ENCODE measurements at regions not wholly inside any gene's neighbourhood (a gene's known extent, or its start where the extent isn't known, plus 50 kb on each side); places are given as distances from the start of the nearest gene placed in this dataset.

DNA sequence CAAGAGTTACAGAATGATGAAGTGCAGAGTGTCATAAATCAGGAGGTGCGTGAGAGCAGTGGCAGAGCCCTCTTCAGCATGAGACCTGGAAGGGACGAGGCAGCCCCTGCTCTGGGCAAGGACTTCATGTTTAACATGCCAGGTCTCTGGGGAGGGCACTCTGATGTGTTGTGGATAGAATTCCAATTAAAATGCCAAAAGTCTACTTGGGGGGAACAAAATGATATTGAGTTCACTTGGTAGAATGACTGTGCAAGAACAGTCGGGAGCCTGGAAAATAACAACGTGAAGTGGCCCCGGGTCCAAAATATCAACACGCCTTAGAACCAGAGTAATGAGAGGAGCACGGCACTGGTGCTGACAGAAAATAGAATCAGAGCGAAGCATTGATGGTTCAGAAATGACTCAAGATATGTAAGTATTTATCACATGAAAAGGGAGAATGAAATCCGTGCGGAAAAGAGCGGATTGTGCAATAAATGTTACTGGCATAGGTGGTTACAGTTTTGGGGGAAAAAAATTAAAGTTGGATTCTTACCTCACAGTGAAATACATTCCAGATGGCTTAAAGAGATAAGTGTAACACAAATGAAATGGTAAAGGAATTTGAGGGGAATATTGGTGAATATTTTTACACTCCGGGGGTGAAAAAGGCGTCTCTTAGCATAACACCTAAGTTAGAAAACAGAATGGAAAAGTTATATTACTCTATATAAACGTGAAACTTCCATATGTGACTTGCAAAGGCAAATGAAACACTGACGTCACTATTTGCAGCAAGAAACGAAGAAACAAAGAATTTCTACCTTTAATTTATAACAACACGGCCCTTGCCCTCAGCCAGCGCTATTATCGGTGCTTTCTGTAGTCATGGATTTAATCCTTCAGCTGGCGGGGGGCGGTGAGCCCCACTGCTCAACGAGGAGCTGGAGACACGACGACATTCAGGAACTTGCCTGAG, 159.4 kb upstream of the TWIST2 start:
- no peak for DNase-seq (ENCODE audit: low spot score)

DNA sequence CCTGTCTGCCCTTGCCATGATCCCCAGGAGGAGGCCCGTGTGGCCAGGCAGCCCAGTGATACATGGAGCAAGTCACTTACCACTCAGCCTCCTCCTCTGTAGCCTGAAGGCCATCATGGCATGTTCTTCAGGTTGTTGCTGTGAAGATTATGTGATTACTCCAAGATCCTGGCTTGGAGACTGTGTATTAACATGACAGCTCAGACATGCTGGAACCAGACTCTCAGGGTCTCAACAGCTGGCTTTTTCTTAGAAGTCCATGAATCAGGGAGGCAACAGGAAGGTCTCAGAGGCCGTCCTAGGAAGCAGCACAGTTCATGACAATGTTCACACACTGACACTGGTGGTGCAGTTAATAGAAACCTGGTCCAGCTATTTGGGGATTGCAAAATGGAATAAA, 158.6 kb upstream of the TWIST2 start:
- no peak for DNase-seq (ENCODE audit: low spot score)

DNA sequence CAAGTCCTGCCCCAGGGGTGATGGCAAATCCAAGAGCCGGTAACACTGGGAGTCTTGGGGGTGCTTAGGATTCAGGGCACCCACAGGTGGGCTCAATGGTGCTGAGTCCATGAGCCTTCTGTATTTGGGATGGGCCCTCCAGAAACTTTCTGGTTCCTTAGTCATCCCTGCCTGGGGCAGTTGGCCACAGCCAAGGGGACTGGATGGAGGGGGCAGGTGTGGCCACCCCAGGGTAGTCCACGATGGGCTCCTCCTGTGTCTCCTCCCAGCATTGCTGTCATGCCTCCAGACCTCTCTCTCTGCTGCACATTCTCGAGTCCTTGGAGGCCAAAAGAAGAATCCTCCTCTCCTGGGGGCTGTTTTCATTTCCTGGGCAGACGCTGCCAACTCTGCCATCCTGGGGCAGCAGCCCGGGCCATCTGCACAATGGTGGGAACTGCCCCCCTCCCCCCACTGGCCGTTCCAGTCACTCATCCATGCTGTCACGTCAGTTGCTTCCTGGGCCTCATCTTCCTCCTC, 158.0 kb upstream of the TWIST2 start:
- DNase-seq (ENCODE audit: low spot score), result no peak

DNA sequence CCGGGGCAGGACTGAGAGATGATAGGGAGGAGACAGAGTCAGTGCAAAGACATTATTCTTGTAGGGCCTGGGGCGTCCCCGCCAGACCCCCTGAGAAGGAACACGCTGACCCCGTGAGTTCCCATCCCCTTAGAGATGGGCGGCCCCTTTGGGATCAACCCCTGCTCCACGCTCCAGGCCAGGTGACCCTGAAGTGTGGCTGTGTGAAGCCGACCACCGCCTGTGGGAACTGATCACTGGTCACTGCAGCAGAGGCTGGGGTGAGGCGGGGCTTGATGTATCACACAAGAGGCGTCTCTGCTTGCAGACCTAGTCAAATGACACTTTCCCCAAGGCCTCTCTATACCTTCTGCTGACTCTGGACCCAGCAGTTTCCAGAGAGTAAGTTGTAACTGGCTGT, 157.4 kb upstream of the TWIST2 start:
- DNase-seq (ENCODE audit: low spot score), result no peak

DNA sequence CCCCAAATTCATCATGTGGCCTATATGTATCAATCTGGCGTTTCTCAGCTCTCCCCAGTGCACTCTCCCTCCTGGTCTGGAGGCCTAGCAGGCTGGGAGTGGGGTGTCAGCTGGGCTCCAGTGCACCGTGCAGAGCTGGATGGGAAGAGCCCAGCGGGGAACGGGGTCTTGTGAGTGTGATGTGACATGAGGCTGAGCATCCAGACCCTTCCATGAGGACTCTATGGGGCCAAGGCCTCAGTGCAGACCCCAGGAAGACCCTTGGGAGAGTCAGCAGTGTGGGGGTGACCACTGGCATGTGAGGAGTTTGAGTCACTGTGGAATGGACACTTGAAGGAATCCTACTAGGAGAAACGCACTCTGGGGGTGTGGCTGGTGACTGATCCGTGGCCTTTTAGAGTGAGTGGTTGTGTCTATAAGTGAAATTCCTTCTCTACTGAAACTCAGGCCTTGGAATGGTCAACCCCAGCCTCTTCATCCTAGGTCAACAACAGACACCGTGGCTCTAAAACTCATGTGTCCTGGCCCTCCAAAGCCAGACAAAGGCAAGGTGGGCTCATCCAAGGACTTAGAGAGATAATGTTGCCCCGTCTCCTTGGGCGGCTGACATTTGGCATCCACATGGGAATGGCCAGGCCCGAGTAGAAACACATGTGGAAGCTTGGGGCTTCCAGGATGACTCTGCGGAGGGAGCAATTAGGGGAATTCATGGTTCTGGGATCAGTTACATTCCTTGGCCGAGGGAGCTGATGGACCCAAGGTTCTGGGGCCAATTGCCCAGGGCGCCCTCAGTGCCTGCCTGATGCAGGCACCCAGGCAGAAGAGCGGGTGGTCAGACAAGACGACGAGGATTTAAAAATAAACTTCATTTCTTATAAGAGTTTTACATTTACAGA, 156.0 kb upstream of the TWIST2 start:
- DNase-seq (ENCODE audit: low spot score), result no peak

DNA sequence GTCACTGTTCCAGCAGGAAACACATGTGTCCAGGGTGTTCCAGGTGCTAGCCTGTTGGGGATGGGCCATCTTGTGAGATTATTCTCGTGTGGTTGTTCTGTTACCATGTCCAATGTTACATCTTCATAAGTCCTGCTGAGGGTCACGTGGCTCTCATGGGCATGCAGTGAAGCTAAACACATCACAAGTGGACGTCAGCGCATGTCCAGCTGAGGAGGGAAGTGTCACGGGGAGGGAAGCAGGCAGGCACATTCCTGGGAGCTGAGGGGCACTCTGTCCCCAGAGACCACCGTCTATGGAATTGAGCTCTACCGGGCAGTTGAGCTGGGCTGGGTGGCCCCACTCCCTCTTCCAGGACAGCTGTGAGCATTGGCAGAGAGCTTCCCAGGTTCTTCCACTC, 155.3 kb upstream of the TWIST2 start:
- no peak for DNase-seq (ENCODE audit: low spot score)

DNA sequence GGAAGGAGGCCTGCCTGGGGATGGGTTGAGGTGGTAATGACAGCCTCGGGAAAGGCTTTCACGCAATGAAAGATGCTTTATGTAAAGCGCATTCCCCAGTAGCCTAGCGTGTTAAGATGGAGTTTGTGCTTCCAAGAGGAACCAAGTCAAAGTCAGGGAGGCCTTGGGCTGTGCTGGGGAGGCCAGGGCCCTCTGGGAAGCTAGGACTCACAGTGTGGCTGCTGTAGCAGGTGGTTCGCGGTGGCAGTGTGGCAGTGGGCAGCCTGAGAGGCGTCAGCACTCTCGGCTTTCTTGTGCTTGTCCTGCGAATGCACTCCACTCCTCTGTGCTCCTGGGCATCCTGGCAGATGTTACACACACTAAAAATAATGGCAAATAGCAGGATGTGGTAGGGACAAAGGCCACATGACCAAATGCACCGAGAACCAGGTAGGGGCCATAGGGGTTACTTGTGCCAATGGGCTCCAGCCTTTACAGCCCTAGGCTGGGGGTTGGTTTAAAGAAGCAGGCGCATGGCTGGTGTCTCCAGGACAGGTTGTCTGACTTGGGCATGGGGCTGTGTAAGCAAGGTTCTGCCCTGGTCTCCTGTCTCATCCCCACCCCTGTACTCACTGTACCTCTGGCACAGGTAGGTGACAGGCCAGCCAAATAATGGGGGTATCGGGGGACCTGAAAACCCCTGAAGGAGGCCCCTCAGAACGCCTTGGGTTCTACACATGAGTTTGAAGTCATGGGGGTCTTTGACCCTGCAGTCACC, 154.4 kb upstream of the TWIST2 start:
- DNase-seq (ENCODE audit: low spot score), result no peak

DNA sequence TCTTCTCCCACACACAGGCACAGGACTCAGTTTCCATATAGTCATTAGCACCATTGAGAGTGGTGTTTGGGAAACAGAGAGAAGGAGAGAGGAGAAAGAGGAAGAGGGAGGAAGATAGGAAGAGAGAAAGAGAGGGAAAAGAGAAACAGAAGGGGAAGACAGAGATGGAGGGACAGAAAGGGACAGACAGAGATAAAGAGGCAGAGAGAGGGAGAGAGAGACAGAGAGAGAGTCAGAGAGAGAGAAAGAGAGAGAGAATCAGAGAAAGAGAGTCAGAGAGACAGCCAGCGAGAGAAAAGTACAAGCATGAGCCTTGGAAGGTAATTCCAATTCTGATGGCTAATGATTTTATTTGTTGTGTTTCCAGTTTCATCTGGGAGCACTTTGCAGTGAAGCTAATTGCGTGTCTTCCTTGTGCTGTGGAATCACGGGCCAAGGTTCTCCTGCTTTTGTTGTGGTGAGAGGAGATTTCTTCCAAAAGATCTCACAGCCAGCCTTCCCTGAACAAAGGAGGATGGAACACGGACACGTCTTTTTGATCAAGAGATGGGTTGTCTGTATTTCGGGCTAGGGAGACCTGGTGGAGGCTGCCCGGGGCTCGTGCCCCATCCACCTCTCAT, 153.6 kb upstream of the TWIST2 start:
- DNase-seq (ENCODE audit: low spot score), result no peak

DNA sequence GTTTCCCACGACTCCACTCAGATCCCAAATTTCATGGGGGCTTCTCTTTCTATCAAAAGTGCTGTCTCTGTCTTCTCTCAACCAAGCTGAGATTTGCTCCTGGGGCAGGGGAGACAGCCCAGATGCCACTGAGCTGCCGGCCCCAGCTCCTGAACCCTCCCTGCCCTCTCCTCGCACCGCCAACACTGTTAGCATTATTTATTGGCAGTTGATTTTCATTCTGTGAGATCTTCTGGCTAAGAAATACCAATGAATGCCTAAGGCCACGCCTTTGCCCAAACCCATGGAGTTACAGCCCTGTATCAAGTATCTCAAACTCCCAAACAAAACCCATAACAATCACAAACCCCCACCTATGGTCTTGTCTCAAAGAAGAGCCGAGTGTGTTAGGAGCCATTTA, 153.0 kb upstream of the TWIST2 start:
- DNase-seq (ENCODE audit: low spot score), result no peak

DNA sequence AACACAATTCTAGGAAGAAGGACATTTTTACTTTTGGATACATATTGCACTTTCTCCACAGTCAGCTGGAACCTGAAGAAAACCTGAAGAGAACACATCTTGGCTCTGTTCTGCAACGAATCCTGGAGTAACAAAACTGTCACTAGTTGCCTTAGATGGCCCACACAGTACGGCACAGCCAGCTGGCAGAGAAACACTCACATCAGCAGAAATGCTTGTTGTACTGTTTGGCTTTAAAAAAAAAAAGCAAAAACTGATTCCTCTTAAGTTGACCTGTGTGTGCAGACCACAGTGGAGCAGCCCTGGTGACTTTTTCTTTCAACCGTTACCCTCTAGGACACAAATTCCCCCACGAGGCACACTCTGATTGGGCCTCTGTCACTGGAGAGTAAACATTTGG, 152.3 kb upstream of the TWIST2 start:
- DNase-seq (ENCODE audit: low spot score), result no peak

DNA sequence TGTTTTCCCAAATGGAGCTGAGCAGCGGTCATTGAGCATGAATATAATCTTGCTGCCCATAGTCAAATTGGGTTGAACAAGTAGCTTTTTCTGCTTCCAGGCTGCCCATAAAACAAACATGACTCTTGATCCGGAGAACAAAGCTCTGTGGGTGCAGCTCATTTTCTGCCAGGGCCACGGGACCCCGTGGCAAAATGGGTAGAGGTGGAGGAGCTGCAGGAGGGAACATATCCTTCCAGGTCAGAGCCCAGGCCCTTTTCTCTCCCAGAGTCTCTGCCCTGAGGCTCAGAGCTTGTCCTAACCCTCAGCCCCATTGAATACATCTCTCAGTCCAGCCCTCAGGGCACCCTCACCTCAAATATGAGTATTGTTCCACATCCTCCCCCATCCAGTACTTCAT, 151.6 kb upstream of the TWIST2 start:
- no peak for DNase-seq (ENCODE audit: low spot score)

DNA sequence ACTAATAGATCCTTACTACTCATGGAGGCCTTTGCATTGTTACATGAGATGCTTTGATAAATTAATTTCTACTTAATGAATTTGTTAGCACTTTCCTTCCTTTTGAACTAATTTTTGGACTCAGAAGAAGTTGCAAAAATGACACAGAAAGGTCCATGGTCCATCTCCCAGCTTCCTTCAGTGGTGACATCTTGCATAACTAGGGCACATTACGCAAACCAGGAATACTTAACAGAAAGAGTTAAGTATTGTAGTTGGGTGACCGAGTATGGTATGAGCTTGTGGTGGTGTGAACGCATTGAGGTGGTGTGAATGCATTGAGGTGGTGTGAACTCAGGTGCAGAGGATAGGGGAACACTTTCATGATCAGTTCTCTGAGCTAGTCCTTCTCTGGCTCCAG, 151.1 kb upstream of the TWIST2 start:
- DNase-seq (ENCODE audit: low spot score), result no peak

DNA sequence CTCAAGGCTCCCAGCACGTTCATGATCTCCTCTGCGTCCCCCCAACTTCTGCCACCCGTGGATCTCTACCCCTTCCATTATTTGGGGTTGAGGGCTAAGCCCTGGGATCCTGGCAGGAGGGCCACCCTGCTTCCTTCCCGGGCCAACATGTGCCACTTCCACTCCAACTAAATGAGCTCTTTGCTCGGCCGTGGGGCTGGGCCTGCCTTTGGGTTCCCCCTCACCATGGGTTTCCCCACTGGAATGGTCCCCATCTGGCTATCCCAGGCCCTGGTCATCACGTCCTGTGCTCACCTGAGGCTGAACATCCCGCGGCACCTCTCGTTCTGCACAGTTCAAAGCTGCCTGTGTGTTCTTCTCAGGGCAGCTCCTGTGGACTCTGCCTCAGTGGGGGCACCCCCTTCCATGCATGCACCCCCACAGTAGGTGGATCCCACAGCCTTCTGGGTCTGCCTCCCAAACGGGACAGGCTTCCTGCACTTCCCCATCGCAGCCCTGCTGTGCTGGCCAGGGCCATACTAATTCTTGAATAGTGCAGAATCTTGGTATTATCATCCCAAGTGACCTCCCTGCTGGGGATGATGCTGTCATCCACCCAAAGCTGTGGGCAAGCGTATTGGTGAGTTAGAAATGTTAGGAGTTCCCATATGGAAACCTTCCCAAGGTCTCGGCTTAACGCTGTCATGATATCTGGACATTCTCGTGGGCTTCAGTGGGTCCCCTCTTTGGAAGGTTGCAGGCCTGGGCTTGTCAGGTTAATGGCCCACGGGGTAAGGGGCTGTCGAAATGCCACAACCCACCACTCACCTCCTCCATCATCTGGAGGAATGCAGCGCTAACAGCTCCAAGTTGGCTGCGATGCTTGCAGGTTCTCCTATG, 150.5 kb upstream of the TWIST2 start:
- no peak for DNase-seq (ENCODE audit: low spot score)

DNA sequence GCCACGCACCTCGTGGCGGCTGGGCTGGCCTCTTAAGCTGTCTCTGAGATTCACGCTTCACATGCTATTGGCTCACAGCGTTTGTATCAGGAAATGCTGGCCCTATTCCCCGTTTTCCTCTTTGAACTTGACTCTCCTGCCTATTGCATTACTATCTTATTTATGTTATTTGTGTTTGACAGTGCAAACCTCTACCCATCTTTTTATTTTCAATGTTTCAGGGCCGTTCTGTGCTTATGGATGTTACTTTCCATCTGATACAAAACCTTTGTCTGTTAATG, 149.9 kb upstream of the TWIST2 start:
- no peak for DNase-seq (ENCODE audit: low spot score)

DNA sequence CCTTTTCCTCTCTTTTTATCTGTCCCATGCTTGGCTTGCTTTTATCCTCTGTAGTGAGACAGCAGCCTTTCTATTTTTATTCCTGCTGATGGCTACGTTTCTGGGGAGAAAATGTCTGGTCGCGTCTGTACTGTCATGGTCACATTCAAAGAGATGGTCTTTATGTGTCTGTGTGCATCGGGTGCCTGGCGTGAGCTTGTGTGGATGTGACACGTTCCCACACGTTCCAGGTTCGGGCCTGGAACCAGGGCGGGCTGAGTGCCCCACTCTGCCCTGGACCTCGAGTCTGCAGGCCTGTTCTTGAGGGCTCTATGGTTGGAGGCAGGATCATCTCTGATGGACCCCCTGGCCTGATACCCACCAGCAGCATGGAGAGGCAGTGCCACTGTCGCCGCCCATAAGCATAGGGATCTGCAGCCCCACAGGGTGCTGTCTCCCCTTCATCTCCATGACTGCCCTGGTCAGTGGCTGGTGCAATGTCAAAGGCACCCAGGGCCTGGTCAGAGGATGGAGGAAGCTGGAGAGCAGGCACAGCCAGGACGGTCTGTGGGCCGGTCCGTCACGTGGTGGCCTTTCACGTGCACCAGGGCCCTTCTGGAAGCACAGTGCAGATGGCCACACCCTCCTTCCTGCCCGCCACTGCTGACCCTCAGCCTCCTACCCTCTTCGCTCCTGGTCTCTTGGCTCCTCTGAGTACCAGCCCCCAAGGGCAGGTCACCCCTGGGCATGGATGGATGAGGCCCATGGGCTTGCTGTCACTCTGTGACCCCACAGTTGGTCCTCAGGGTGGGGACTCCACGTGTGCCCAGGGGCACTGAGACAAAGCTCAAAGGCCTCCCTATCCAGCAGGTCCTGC, 149.2 kb upstream of the TWIST2 start:
- DNase-seq (ENCODE audit: low spot score), result no peak

DNA sequence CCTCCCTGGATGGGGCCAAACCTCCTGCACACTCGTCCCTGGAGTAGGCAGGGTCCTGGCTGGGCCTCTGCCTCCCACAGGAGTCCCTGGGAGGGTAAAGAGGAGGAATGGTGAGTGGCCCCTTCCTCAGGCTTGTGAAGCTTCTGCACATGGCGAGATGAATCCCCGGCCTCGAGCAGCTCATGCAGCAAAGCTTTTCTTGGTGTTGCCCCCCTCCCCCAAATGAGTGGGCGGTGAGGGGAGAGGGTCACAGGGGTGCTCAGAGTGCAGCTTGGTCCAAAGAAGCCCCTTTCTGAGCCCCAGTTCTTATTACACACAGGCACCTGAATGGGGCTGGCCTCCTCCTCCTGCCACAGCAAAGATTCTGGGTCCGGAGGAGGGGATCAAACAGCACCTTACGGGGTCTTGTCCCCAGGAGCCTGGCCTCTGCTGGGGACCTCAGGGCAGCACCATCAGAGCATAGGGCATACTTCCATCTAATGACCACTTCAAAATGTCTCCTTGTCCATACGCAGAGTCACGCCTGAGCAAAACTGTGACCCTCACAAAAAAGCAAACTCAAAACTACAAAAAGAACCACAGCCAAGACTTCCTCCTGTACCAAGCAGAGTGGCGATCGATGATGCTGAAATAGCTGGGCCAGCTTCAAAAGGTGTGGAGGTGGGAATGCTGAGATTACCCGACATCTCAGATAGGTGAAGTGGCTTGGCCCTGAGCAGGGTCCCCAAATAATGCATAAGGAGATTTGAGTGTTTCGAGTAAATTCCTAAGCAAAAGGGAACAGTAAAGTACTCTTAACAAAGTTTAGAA, 148.4 kb upstream of the TWIST2 start:
- no peak for DNase-seq (ENCODE audit: low spot score)

DNA sequence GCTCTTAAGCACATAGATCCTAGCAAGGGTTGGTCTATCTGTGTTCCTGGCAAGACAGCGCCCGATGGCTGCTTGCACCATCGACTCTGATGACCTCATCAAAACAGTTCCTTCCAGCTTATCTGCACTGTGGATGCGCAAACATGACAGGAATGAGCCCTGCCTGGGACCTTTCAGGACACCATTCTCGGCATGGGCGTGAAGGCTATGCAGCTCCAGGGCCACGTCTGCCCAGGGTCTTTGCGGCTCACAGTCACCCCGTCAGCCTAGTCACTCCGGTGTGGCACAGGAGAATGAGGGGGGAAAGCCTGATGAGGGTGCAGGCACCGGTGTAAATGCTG, 147.8 kb upstream of the TWIST2 start:
- no peak for DNase-seq (ENCODE audit: low spot score)

DNA sequence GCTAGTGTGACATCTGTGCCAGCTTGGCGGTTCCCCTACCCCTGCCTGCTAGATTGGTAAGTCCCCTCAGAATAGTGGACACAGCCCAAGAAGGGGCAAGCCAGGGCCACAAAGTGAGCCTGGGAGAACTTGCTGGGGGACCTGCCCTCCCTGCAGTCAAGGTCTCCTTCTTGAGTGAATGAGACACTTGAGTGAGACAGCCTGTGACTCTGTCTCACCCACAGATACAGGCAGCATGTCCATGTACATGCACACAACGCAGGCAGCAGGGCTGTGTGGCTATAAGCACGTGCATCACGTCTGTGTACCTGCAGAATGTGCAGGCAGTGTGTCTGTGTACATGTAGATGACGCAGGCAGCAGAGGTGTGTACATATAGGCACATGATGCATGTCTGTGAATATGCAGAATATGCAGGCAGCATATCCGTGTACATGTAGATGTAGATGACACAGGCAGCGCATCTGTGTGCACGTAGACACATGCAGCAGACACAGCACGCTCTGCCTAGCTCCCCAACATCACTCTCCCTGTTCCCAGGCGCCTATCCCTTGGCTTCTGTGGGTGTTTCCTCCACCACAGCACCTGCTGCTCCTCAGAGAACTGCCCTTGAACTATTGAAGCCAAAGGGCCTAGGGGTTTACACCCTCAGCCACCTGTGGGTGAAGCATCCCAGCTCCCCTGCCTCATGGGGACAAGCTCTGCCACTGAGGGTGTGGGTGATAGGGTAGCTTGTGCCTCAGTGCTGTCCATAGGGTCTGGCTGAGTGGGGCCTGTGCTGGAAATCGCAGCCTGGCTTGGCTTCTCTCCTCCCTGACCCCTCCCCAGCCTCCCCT, 147.2 kb upstream of the TWIST2 start:
- no peak for DNase-seq (ENCODE audit: low spot score)
